Heart left ventricle (tissue), 13 donors: ENCODE measurements at regions not wholly inside any gene's neighbourhood (a gene's known extent, or its start where the extent isn't known, plus 50 kb on each side); places are given as distances from the start of the nearest gene placed in this dataset.

Experiments
- CTCF ChIP-seq, 12 donors: fragments of 200-600 bp; sonication (generic) in 4 of 12; IDR thresholded peaks; one replicate each; pipeline versions ENCODE4 v1.5.0 to v1.8.0; 2018 to 2022; ENCODE audit warnings: antibody characterized with exemption in 12 of 12, mild to moderate bottlenecking in 5 of 12
- POLR2A ChIP-seq, 2 donors: fragments of 450-650 bp; IDR thresholded peaks; one replicate each; pipeline ENCODE4 v1.6.1; 2017; ENCODE audit warnings: antibody characterized with exemption in 2 of 2, mild to moderate bottlenecking in 2 of 2, moderate library complexity in 2 of 2
- donor health status: ischemic (EF 13 %, LVEDD 7.1; RV severe dilation, severe dysfunction).
- donor health status: DM: no; HTN: yes; CAD: no.
- donor health status: DM: no; HTN: no; CAD: no.
- donor health status: ischemic (EF 25% LVEDD 6.9; RV normal size, moderate dysfunction).
- donor health status: ischemic (EF 25% LVEDD 5.7; RV mildly dilated, moderate dysfunction).
- donor health status: ischemic (EF 35%, LVEDD 5.7; RV mildly dilated, moderate dysfunction).
- donor health status: nonischemic (EF 11% LVEDD 7.7; RV severe dilation, severe dysfunction).
- donor health status: DM: yes; HTN: yes; CAD: no.
- donor health status: PGD.
- donor health status: ischemic (EF 29% LVEDD 5.4; RV normal size, mild dysfunction).
- donor health status: nonischemic (EF 23%, LVEDD 6.1; RV moderate dilation, normal function).

GRCh38 chr3:182730675-182731042 is 62.6 kb upstream of the ATP11B start:
- TF ChIP-seq CTCF (IDR thresholded peaks at IDR 0.05) (no peak), POLR2A (IDR thresholded peaks at IDR 0.05) (no peak)
